Endothelial cell (in vitro differentiated cells): ENCODE measurements at regions not wholly inside any gene's neighbourhood (a gene's known extent, or its start where the extent isn't known, plus 50 kb on each side); places are given as distances from the start of the nearest gene placed in this dataset.

Experiments
- DNase-seq: peaks from one replicate; pipeline ENCODE4 v3.0.0; 2021; ENCODE audit warnings: low spot score
- H3K27ac Mint-ChIP-seq: one replicate; pipeline ENCODE4 v1.8.0; 2021; ENCODE audit warnings: mixed read lengths, inconsistent platforms; ENCODE audit not compliant: unreplicated experiment
- H3K27me3 Mint-ChIP-seq: one replicate; pipeline ENCODE4 v1.8.0; 2021; ENCODE audit warnings: mild to moderate bottlenecking, moderate library complexity, mixed read lengths, inconsistent platforms; ENCODE audit not compliant: unreplicated experiment
- H3K36me3 Mint-ChIP-seq: one replicate; pipeline ENCODE4 v1.8.0; 2021; ENCODE audit warnings: mild to moderate bottlenecking, low read depth, mixed read lengths, inconsistent platforms; ENCODE audit not compliant: unreplicated experiment
- H3K4me1 Mint-ChIP-seq: one replicate; pipeline ENCODE4 v1.8.0; 2021; ENCODE audit warnings: mild to moderate bottlenecking, mixed read lengths, inconsistent platforms; ENCODE audit not compliant: unreplicated experiment
- H3K4me3 Mint-ChIP-seq: one replicate; pipeline ENCODE4 v1.8.0; 2021; ENCODE audit warnings: mild to moderate bottlenecking, mixed read lengths, inconsistent platforms; ENCODE audit not compliant: unreplicated experiment
- H3K9me3 Mint-ChIP-seq: one replicate; pipeline ENCODE4 v1.8.0; 2021; ENCODE audit warnings: mixed read lengths, inconsistent platforms; ENCODE audit not compliant: unreplicated experiment
- CTCF ChIP-seq: fragments of 200-600 bp; sonication (generic); IDR thresholded peaks from one replicate; pipeline ENCODE4 v1.5.0; 2021; ENCODE audit warnings: antibody characterized with exemption; ENCODE audit not compliant: unreplicated experiment

DNA sequence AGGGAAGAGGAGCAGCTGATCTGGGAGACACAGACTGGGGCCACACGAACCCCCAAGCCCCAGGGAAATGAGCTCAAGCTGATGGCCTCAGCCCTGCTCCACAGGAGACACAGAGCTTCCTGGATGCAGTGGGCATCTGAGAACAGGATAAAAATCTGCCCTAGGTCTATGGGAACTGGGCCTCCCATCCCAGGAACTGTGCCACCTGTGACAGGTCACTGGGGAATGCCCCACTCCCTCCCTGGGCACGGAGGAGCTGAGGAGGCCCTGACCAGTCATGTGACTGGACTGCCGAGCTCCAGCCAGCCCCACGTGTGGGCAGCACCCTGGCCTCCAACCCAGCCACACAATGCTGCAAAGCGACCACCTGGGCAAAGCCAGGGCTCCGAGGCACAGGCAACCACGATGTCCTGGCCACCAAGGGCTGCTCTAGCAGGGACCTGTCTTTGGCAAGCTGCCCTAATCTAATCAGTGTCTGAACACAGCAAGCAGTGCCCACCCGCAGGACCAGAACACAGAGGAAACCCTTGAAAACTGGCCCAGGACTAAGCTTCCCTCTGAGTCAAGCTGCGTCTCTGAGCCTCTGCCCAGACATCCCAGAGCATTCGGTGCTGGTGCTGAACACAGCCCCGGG, 57.8 kb upstream of the ID2 start:
- H3K36me3 Mint-ChIP-seq = no peaks in the 10 kb centered on the region
- no peak overlapping the region for H3K4me3 Mint-ChIP-seq
- no peak for TF ChIP-seq CTCF
- peaks cover 13% of the 10 kb centered on the region for H3K27me3 Mint-ChIP-seq
- no peaks in the 10 kb centered on the region for H3K9me3 Mint-ChIP-seq
- peaks cover 2% of the 10 kb centered on the region for H3K4me1 Mint-ChIP-seq
- no peak overlapping the region for H3K27ac Mint-ChIP-seq
- no peak for DNase-seq

DNA sequence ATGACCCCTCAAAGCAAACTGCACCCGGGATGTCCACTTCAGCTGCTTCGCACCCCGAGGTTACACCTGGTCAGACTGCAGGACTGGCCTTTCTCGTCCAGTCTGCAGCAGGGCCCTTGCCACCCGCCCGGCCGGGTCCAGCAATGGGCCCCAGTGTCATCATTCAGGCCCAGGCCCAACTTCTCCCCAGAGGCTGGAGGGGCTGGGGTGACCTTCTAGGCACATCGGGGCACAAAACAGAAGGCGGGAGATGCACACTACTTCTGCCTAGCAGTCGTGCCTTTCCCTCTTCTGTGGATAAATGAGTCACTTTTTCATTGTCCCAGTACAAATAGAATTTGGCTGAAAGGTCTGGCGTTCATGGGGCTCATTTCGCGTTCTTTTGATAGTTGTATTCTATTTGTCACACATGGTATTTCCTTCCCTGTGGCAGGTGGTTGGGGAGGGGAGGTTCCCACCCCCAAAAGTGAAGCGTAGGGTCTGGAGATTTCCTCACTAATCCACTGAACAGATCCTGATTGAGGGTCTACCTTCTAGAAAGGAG, 56.9 kb upstream of the ID2 start:
- Mint-ChIP-seq H3K4me3 (no peak overlapping the region), H3K36me3 (no peaks in the 10 kb centered on the region), H3K27me3 (peaks cover 16% of the 10 kb centered on the region), H3K27ac (no peak overlapping the region), H3K4me1 (no peaks in the 10 kb centered on the region), H3K9me3 (no peaks in the 10 kb centered on the region)
- TF ChIP-seq CTCF = no peak
- no peak for DNase-seq

DNA sequence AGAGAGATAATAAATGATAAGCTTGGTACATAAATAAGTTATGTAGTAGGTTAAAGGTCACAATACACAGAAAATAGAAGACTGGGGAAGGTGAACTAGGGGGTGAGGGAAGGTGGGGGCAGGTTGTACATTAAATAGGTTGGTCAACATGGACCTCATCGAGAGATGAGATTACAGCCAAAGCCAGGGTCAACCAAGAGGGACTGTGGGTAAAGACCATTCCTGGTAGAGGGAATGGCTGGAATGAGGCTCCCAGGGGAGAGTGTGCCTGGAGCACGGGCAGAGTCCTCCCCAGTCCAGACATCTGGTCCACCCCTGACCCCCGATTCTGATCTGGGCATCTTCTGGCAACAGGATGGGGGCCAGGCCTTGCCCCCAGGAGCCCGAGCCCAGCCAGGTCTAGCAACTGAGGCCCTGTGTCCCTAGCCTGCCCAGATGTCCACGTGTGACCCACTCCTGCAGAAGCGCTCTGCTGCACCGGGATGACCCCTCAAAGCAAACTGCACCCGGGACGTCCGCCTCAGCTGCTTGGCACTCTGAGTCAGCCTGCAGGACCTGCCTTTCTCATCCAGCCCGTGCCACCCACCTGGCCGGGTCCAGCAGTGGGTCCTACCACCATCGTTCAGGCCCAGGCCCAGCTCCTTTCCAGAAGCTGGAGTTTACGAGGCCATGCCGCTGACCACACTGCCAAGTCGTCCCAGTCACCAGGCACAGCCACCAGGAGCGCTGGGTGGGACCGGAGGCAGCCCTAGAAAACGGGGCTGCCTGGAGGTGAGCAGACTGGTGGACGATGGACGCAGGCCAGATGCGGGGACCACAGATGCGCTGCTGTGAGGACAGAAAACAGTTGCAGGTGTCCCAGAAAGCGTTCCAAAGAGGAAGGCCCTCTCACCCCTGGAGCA, 56.2 kb upstream of the ID2 start:
- Mint-ChIP-seq H3K27ac (no peak overlapping the region), H3K9me3 (no peaks in the 10 kb centered on the region), H3K4me3 (no peak overlapping the region), H3K27me3 (peaks cover 16% of the 10 kb centered on the region), H3K36me3 (no peaks in the 10 kb centered on the region), H3K4me1 (no peaks in the 10 kb centered on the region)
- no peak for TF ChIP-seq CTCF
- DNase-seq = no peak

- no peak for DNase-seq
- TF ChIP-seq CTCF = no peak
- no peaks in the 10 kb centered on the region for H3K36me3 Mint-ChIP-seq
- peaks cover 16% of the 10 kb centered on the region for H3K27me3 Mint-ChIP-seq
- H3K27ac Mint-ChIP-seq = no peak overlapping the region
- H3K4me3 Mint-ChIP-seq = no peak overlapping the region
- H3K4me1 Mint-ChIP-seq = no peaks in the 10 kb centered on the region
- no peaks in the 10 kb centered on the region for H3K9me3 Mint-ChIP-seq
These were observed 55.3 kb upstream of the ID2 start for GRCh38 chr2:8626572-8626971.
